Amniotic epithelial cell (primary cell): ENCODE measurements at regions not wholly inside any gene's neighbourhood (a gene's known extent, or its start where the extent isn't known, plus 50 kb on each side); places are given as distances from the start of the nearest gene placed in this dataset.
A peak's percentile ranks its signal among the peaks of the same experiment; 100 is the strongest.
"Not testable (repeated sequence)": the region's sequence is repeated elsewhere in the genome, so short reads cannot be mapped to it uniquely, and the experiment has no call there.

Experiments used
- DNase-seq: peaks from one replicate; pipeline ENCODE4 v3.0.0-alpha.2; 2010; ENCODE audit warnings: low read depth

DNA sequence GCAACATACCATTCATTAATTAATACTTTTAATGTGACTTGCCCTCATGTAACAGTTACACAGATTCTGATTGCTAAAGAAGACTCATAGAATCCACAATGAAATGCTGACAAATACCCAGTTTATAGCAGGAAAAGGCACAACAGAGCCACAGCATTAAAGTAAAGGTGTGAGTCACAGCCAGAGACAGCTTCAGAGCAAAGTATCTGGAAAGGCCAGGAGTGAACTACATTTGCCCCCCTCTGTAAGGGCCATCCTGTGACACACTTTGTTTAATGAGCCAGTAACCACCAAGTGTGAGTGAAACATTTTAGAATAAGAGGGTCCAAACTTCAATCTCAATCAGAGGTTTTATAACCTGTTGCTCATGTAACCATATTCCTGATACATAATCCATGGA is 133.8 kb upstream of the TACR3 start:
- DNase-seq, result no peak

DNA sequence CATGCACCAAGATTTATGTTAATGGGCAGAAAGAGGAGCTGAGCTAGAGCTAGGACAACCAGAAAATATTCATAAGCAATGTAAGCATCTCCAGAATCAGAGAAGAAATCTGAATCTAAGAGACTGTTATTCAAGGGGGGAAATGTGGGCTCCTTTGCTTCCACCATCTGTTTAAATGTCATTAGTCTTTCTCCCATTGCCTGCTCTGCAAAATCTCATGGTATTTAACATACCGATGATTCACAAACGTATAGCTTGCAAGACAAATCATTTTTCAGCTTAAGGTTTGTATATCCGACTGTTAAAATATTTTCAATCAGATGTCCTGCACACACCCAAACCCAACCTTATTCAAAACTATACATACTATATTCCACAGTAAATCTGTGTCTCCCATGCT is 133.4 kb upstream of the TACR3 start:
- DNase-seq, result no peak

DNA sequence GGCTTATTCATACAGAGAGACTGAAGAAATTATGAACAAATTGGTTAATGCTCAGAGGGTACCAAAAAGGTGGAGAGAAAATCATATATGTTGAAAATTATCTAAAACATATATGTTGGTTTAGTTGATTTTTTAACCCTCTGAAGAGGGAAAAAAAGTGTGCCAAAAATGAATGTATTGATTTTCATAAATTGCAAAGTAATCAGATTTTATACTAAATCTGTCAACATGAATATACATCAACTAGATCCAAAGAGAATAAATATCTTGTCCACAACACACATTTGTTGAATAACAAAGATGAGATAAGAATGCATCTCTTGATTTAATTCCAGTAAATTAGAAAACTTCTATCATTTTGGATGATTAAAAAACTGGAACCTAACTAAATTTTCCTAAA is 125.3 kb upstream of the TACR3 start:
- no peak for DNase-seq

DNA sequence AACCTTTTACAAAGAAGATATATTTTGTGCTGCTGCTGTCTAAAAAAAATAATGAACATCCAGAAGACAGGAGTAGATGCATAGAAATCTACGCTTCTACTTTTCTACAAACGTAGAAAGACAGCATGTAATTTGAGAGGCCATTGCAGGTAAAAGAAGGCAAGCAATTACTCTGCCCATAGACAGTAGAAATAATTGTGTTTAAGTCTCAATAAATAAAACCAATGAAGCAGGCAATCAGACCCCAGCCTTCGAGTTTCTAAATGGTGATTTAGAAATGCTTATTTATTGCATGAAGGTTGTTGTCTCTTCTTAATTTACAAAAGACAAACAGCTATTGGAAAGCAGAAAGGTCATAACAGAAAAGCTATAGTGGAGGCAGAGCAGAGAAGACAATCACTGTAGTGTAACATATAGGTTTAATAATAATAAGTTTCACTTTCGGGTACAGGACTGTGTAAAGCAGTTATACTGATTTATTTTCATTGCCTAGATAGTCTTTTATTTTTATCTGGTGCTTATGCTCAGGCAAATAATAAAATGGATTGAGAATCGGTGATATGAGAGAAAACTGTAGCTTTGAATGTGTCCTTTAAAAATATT is 123.0 kb upstream of the TACR3 start:
- DNase-seq, result no peak

DNA sequence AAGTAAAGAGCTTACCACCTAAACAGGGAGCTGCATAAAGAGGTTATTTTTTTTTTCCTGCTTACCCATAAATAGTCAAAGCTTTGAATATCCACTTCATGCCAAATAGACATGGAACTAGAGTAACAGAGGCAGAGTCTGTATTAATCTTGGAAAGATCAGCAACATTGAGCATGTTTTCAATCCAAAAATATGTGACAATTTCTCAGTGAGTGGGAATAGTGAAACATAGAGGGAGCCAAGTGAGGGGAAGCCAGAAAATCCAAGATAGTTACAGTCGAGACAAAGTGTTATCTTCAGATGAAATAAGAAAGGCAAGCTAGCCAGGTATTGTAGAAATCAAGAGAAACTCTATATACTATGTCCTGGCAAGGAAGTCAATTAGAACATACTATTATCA is 122.3 kb upstream of the TACR3 start:
- DNase-seq, result no peak

DNA sequence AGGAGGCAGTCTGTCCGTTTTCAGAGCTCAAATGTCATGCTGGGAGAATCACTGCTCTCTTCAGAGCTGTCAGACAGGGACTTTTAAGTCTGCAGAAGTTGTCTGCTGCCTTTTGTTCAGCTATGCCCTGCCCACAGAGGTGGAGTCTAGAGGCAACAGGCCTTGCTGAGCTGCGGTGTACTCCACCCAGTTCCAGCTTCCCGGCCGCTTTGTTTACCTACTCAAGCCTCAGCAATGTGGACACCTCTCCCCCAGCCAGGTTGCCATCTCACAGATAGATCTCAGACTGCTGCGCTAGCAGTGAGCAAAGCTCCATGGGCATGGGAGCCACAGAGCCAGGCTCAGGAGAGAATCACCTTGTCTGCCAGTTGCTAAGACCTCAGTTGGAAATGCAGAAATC is 90.5 kb upstream of the TACR3 start:
- DNase-seq, result not testable (repeated sequence)

DNA sequence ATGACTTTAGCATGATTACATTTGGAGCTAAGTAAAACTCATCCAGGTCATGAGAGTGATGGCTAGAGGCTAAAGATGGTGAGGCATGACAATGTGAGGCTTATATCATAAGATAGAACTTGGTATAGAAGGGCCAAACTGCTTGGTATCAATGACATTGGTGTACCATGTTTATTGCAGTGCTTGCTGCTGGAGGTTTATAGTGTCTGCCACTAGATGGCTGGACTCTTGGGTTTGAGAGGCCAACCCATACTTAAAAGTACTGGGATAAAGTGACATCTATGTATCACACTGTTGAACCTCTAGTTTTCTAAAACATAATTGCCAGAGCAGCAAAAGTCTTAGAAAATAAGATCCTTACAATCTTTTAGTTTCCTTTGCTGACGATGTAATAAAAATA is 83.0 kb upstream of the TACR3 start:
- no peak for DNase-seq

DNA sequence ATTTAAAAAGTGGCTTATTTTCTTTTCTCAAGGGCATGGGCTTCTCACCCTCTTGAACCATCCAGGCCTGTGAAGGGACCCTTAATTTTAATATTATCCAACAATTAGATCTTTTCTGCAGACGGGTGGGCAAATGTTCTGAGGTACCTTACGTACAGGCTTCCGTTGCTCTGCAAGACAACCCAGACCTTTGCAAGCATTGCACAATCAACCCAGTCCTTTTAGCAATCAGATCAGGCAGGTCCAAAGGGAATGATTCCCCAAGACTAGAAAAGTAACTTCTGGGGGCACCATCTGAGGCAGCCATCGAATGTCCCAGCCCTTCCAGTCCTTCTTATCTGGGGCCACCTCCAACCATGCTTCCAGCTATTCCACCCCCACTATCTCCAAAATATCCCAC is 67.3 kb upstream of the TACR3 start:
- no peak for DNase-seq

DNA sequence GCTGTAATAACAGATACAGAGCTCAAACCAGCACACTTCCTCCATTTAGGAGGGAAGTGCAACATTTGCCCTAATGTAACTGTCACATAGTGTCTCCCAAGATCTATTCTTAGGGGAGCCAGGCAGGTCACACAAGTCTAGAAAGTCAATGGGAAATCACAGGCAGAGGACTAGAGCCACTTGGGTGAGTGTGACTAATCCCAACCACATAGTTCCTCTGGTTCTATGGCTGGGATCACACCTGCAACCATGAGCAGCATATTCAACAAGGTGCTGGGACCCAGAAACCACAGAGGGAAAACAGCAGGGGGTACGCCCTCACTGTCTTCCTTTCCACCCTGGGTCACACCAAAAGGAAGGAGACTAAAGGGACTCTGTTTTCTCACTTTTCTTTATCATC is 66.8 kb upstream of the TACR3 start:
- DNase-seq, result no peak

DNA sequence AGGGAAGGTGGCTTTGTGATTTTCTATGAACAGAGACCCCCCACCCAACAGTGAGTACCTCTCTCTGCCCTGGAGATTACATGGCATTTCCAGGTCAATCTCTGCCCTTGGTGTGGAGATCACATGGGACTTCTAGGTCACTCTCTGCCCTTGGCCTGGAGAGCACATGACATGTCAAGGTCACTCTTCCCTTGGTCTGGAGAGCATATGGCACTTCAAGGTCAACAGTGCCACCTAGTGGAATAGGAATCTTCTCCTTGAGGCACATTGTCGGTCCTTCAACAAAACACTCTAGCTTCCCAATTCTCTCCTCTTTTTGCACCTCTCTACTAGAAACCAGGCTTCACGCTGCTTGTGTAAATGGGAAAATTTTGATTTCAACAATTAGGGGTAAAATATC is 66.2 kb upstream of the TACR3 start:
- DNase-seq, result peak; percentile 7

DNA sequence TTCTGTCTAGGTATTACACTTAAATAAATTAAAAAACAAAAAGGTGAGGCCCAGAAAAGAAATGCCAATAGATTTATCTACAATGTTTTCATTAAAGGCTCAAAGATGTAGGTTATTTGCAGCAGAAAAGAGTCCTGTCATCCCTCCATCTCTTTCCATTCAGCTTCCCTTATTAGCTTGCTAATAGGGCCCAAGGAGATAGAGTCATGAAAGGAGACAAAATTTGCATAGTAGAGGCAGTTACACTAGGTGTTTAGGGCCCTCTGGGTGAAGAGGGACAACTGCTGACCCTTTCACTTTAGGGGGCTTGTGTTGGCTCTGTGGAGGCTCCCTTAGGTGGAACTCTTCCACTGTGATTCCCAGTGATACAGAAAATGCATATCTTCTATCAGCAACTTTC is 58.4 kb upstream of the TACR3 start:
- no peak for DNase-seq

DNA sequence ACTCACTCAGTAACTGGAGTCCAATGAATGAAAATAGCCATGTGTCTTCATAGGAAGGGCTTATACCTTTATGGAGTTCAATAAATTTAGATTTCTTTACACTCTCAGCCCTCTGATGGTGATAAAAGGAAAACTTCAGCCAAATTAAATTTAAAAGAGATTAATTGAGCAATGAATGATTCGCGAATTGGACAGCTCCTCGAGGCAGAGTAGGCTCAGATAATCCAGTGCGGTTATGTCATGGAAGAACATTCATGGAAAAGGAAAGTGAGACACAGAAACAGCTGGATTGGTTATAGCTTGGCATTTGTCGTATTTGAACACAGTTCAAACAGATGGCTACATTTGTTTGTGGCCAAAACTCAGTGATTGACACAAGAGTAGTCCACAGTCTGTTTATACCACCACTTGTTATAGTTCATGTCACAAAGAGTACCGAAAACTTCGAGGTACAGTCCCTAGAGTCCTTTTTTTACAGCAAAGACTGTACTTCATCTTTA is 54.6 kb upstream of the TACR3 start:
- no peak for DNase-seq

DNA sequence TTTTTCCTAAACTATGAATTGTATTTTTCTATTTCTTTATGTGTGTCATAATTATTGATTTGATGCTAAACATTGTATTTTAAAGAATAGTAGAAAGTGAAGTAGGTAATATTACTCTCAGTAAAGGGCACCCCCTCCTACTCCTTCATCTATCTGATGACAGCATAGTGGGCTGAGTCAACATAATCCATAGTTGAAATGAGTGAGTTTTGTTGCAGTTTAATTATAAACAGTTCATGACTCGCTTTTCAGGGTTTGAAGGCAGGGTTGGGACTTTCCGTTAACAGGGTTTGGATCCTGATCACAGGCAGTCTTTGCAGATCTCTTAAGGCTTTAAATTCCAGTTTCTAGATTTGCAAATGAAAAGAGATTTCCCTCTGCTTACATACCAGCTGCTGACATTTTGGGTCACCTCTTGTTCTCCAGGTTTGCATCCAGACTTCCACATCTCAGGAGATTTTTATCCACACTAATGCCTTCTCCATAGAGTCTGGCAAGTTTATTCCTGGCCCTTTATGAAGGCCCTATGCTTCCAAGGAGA is 54.0 kb upstream of the TACR3 start:
- DNase-seq, result no peak
